ENCODE measurements at regions not wholly inside any gene's neighbourhood (a gene's known extent, or its start where the extent isn't known, plus 50 kb on each side); places are given as distances from the start of the nearest gene placed in this dataset.

DNA sequence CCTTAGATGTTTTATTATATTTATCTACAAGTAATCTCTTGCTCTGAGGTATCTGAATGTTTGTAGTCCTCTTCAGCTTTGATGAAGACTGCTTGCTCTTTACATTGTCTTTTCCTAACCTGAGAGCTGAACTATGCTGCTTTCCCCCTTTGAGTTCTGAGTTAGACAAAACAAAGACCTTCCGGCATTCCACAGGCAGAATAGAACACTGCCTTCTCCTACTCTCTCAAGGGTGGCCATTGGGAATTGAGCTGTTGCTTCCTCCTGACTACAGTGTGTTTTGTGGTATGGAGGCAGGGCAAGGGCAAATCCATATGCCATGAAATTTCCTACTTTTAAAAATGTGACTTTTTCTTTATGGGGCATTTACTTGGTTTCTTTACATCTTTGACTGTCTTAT, 841.0 kb downstream of the FAM133A start:
- H3K4me3 ChIP-seq (ENCODE audit: low read depth, low read length) = no peak overlapping the region
- DNase-seq (ENCODE audit: low read depth) = no peak
- TF ChIP-seq, protein P1, sequence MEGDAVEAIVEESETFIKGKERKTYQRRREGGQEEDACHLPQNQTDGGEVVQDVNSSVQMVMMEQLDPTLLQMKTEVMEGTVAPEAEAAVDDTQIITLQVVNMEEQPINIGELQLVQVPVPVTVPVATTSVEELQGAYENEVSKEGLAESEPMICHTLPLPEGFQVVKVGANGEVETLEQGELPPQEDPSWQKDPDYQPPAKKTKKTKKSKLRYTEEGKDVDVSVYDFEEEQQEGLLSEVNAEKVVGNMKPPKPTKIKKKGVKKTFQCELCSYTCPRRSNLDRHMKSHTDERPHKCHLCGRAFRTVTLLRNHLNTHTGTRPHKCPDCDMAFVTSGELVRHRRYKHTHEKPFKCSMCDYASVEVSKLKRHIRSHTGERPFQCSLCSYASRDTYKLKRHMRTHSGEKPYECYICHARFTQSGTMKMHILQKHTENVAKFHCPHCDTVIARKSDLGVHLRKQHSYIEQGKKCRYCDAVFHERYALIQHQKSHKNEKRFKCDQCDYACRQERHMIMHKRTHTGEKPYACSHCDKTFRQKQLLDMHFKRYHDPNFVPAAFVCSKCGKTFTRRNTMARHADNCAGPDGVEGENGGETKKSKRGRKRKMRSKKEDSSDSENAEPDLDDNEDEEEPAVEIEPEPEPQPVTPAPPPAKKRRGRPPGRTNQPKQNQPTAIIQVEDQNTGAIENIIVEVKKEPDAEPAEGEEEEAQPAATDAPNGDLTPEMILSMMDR (conservative IDR thresholded peaks at IDR 0.05; ENCODE audit: low read depth, low read length) = no peak

DNA sequence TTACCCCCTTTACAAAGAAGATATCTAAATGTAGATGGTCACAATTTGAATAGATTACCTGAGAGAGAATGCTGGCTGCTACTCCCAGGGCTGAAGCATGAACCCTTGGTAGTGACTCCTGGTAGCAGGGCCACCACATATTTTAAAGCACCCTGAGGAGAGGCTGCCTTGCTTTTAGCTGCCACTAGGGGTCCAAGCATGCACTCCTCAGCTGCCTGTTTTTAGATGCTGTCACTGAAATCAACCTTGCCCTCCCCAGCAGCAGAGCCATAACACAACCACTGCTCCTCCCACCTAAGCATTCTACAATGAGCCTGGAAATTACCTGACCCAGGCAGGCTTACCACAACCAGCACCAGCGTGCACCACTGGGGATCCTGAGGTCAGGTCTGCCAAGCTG, 850.9 kb downstream of the FAM133A start:
- TF ChIP-seq, protein P1 (conservative IDR thresholded peaks at IDR 0.05; ENCODE audit: low read depth, low read length) = no peak
- H3K4me3 ChIP-seq (ENCODE audit: low read depth, low read length) = no peak overlapping the region
- DNase-seq (ENCODE audit: low read depth) = no peak

DNA sequence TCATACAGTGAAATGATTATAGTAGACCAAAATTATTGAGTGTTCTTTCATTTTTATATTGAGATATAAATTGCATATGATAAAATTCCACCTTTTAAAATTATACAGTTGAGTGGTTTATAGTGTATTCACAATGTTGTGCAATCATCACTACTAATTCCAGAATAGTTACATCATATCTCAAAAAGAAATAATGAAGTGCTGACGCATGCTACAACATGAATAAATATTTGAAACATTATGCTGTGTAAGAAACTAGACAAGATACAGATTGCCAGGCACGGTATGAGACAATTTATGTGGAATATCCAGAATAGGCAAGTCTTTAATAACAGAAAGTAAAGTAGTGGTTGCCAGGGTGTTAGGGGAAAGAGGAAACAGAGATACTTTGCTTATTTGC, 871.7 kb downstream of the FAM133A start:
- H3K4me3 ChIP-seq (ENCODE audit: low read depth, low read length) = no peak overlapping the region
- DNase-seq (ENCODE audit: low read depth) = no peak
- TF ChIP-seq, protein P1 (conservative IDR thresholded peaks at IDR 0.05; ENCODE audit: low read depth, low read length) = no peak

DNA sequence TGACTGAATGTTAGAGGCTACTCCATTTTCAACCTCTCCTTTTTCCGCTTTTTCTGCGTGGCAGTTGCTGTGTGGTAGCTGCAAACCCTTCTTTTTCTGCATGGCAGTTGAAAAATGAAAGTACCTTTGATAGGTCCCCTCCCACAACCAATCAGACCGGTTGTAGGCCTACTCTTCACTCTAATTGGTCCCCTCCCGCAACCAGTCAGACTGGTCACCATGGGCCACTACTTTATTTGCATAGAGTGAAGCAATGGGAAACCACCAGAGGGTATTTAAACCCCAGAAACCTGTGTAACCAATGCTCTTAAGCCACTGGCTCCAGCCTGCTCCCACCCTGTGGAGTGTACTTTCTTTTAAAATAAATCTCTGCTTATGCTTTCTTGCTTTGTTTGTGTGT, 877.8 kb downstream of the FAM133A start:
- no peak for DNase-seq (ENCODE audit: low read depth)
- no peak overlapping the region for H3K4me3 ChIP-seq (ENCODE audit: low read depth, low read length)
- TF ChIP-seq, protein P1 (conservative IDR thresholded peaks at IDR 0.05; ENCODE audit: low read depth, low read length) = no peak

DNA sequence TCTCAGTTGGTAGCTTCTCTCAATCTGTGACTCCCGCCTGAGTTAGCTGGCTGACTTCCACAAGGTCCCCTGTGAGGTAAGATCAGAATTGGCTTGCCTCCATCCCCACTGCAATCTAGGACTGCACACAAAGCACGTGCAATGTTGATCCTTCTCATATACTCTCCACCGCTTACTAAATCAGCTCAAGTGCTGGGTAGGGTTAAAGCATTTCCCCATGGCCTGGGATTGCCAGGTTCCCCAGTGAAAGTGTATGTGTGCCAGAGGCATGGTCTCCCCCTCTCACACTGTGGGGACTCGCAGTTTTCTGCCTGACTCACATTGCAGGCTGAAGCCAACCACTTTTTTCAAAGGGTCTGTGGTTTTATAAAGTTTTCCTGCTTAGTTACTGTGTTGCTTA, 886.9 kb downstream of the FAM133A start:
- TF ChIP-seq, protein P1 (conservative IDR thresholded peaks at IDR 0.05; ENCODE audit: low read depth, low read length) = no peak
- H3K4me3 ChIP-seq (ENCODE audit: low read depth, low read length) = no peak overlapping the region
- no peak for DNase-seq (ENCODE audit: low read depth)

DNA sequence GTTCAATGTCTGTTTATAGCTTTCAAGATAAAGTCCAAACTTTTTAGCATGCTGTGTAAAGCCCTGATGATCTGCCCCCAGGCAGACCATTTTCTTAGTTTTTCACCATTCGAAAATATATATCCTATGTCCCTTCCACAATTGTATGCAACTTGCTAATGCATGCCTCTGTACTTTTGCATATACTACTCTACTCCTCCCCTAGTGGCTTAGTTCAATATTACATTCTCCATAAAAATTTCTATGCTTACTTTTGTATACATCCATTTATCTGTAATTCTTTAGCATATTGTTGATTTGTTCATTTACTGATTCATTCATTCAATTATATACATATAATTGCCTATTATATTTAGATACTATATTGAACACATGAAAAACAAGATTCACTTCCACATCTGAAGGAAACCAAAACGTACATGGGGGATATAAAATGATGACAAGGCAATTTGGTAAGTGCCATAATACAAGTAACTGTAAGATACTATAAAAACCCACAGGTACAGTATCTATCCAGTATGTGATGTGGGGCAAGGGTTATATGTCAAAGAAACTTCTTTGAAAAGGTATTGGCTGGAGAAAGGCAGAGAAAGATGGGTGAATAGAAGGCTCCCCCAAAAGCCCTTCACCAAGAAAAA, 902.5 kb downstream of the FAM133A start:
- TF ChIP-seq, protein P1 (conservative IDR thresholded peaks at IDR 0.05; ENCODE audit: low read depth, low read length) = no peak
- no peak for DNase-seq (ENCODE audit: low read depth)

DNA sequence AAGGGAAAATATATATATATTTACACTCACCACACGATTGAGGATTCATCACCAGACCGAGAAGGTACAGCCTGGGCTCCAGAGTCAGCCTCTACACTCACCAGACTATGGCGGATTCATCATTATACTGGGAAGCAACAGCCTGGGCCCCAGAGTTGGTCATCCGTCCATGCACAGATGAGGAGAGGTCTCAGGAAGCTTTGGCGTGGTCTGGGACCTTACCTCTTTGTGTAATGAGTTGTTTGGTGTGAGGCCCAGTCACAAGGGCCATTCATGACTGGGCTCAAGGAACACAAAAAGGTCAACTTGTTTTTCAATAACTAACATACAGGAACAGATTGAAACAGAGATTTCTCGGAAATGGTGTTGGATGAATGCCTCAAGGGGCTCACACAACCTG, 926.1 kb downstream of the FAM133A start:
- H3K4me3 ChIP-seq (ENCODE audit: low read depth, low read length) = no peak overlapping the region
- DNase-seq (ENCODE audit: low read depth) = no peak
- TF ChIP-seq, protein P1 (conservative IDR thresholded peaks at IDR 0.05; ENCODE audit: low read depth, low read length) = no peak

More for the DNA sequence above, 902.5 kb downstream of the FAM133A start:
- H3K4me3 ChIP-seq (ENCODE audit: low read depth, low read length) = no peak overlapping the region

All from choroid plexus epithelial cell (primary cell).